Stimulated activated CD8-positive, alpha-beta memory T cell treated with anti-CD3 and anti-CD28 coated beads, Interleukin-12 subunit alpha, Interleukin-12 subunit beta, amount 100 ng/mL, for 1 hour (primary cell): ENCODE measurements at regions not wholly inside any gene's neighbourhood (a gene's known extent, or its start where the extent isn't known, plus 50 kb on each side); places are given as distances from the start of the nearest gene placed in this dataset.
A peak's percentile ranks its signal among the peaks of the same experiment; 100 is the strongest.

Experiments
- DNase-seq: peaks from one replicate; pipeline ENCODE4 v3.0.0-alpha.2; 2020; ENCODE audit warnings: low read depth

- DNase-seq: no peak
Measured at GRCh38 chr10:3987143-3987974, 202.3 kb upstream of the KLF6 start.

- DNase-seq: no peak
Measured at GRCh38 chr10:3986493-3987142, 201.6 kb upstream of the KLF6 start.

- no peak for DNase-seq
Measured at GRCh38 chr10:3982746-3983442, 197.9 kb upstream of the KLF6 start.

- DNase-seq: no peak
Measured at GRCh38 chr10:3981300-3981699, 196.3 kb upstream of the KLF6 start.

GRCh38 chr10:3980660-3981059 is 195.7 kb upstream of the KLF6 start:
- DNase-seq: no peak

- DNase-seq: no peak
Measured at GRCh38 chr10:3980144-3980543, 195.1 kb upstream of the KLF6 start.

- DNase-seq: no peak
Measured at GRCh38 chr10:3978761-3979160, 193.8 kb upstream of the KLF6 start.

- DNase-seq: no peak
Measured at GRCh38 chr10:3978174-3978573, 193.2 kb upstream of the KLF6 start.

- DNase-seq: no peak
Measured at GRCh38 chr10:3977761-3978160, 192.8 kb upstream of the KLF6 start.

GRCh38 chr10:3976718-3977117 is 191.7 kb upstream of the KLF6 start:
- DNase-seq: no peak

GRCh38 chr10:3976171-3976570 is 191.2 kb upstream of the KLF6 start:
- DNase-seq: no peak

GRCh38 chr10:3975016-3975415 is 190.0 kb upstream of the KLF6 start:
- no peak for DNase-seq

GRCh38 chr10:3972460-3973301 is 187.7 kb upstream of the KLF6 start:
- DNase-seq: no peak

GRCh38 chr10:3971713-3972112 is 186.7 kb upstream of the KLF6 start:
- DNase-seq: no peak

- DNase-seq: no peak
Measured at GRCh38 chr10:3969876-3970666, 185.1 kb upstream of the KLF6 start.

GRCh38 chr10:3968727-3969126 is 183.7 kb upstream of the KLF6 start:
- no peak for DNase-seq

GRCh38 chr10:3964516-3964915 is 179.5 kb upstream of the KLF6 start:
- no peak for DNase-seq

GRCh38 chr10:3963191-3963673 is 178.2 kb upstream of the KLF6 start:
- DNase-seq: no peak

GRCh38 chr10:3961082-3961481 is 176.1 kb upstream of the KLF6 start:
- peak; percentile 25 for DNase-seq

GRCh38 chr10:3960496-3960895 is 175.5 kb upstream of the KLF6 start:
- no peak for DNase-seq
